Activated T-cell treated with anti-CD3 and anti-CD28 coated beads, Interleukin-2, amount 50 U/mL, for 72 hours (primary cell): ENCODE measurements at regions not wholly inside any gene's neighbourhood (a gene's known extent, or its start where the extent isn't known, plus 50 kb on each side); places are given as distances from the start of the nearest gene placed in this dataset.

Experiments used
- ATAC-seq, 2 donors: fragments of 150-1000 bp; cut with Tn5 transposase; replicated peaks in 1 of 2; 2 replicates each; pipeline ENCODE4 v1.10.0; 2021; ENCODE audit warnings: moderate library complexity in 2 of 2, mild to moderate bottlenecking in 1 of 2
- DNase-seq, 2 donors: peaks; one replicate each; pipeline ENCODE4 v3.0.0; 2021 to 2022; ENCODE audit warnings: mixed read lengths in 1 of 2
- H3K27ac Mint-ChIP-seq: one replicate; pipeline ENCODE4 v1.8.0; 2022; ENCODE audit warnings: mild to moderate bottlenecking, moderate library complexity, mixed read lengths
- H3K27me3 Mint-ChIP-seq: one replicate; pipeline ENCODE4 v1.8.0; 2022; ENCODE audit warnings: low read depth, mixed read lengths
- H3K36me3 Mint-ChIP-seq, 2 donors: one replicate each; pipeline ENCODE4 v1.8.0; 2022; ENCODE audit warnings: mixed read lengths in 2 of 2, mild to moderate bottlenecking in 1 of 2; ENCODE audit not compliant: insufficient read depth in 2 of 2
- H3K4me1 Mint-ChIP-seq: one replicate; pipeline ENCODE4 v1.8.0; 2022; ENCODE audit warnings: low read depth, mixed read lengths
- H3K4me3 Mint-ChIP-seq, 2 donors: one replicate each; pipeline ENCODE4 v1.8.0; 2022; ENCODE audit warnings: mild to moderate bottlenecking in 2 of 2, mixed read lengths in 2 of 2, moderate library complexity in 2 of 2
- H3K9me3 Mint-ChIP-seq, 2 donors: one replicate each; pipeline ENCODE4 v1.8.0; 2022; ENCODE audit warnings: mixed read lengths in 2 of 2

GRCh38 chr16:75987323-75987722 lies 261.0 kb upstream of the CPHXL start:
- H3K4me1 Mint-ChIP-seq = no peaks in the 10 kb centered on the region
- no peak overlapping the region for H3K4me3 Mint-ChIP-seq
- H3K27me3 Mint-ChIP-seq = no peaks in the 10 kb centered on the region
- H3K9me3 Mint-ChIP-seq = peaks cover 2 to 3% of the 10 kb centered on the region in 2 donors
- ATAC-seq (no peak), DNase-seq (no peak)
- H3K36me3 Mint-ChIP-seq = no peaks in the 10 kb centered on the region
- H3K27ac Mint-ChIP-seq = no peak overlapping the region

- peaks cover 0 to 5% of the 10 kb centered on the region in 2 donors for H3K9me3 Mint-ChIP-seq
- no peak overlapping the region for H3K4me3 Mint-ChIP-seq
- H3K4me1 Mint-ChIP-seq = no peaks in the 10 kb centered on the region
- H3K27ac Mint-ChIP-seq = no peak overlapping the region
- H3K36me3 Mint-ChIP-seq = no peaks in the 10 kb centered on the region
- no peaks in the 10 kb centered on the region for H3K27me3 Mint-ChIP-seq
- ATAC-seq (no peak), DNase-seq (no peak)
These were observed 270.2 kb upstream of the CPHXL start for GRCh38 chr16:75996491-75996890.

DNA sequence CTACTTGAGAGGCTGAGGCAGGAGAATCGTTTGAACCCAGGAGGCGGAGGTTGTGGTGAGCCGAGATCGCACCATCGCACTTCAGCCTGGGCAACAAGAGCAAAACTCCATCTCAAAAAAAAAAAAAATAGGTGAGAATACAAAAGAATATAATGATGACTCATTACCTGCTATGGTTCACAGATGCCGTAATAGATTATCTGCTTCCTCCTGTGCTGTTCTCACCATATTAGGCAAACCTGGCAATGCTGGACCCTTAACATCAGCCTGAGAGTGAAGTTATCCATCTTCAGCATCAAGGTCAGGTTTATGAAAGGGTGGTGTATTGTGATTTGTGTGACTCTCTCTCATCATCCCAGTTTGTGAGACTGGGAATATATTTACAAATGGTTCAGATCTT lies 271.3 kb upstream of the CPHXL start:
- H3K27me3 Mint-ChIP-seq = no peaks in the 10 kb centered on the region
- H3K27ac Mint-ChIP-seq = no peak overlapping the region
- H3K36me3 Mint-ChIP-seq = no peaks in the 10 kb centered on the region
- ATAC-seq (no peak), DNase-seq (no peak)
- H3K4me1 Mint-ChIP-seq = no peaks in the 10 kb centered on the region
- no peak overlapping the region for H3K4me3 Mint-ChIP-seq
- peaks cover 3% of the 10 kb centered on the region in 2 donors for H3K9me3 Mint-ChIP-seq

GRCh38 chr16:76007645-76008044 lies 269.6 kb upstream of the CNTNAP4 start:
- H3K27me3 Mint-ChIP-seq = no peaks in the 10 kb centered on the region

GRCh38 chr16:76023835-76024234 lies 253.4 kb upstream of the CNTNAP4 start:
- no peaks in the 10 kb centered on the region for H3K36me3 Mint-ChIP-seq
- H3K4me3 Mint-ChIP-seq = no peak overlapping the region
- H3K27ac Mint-ChIP-seq = no peak overlapping the region
- no peaks in the 10 kb centered on the region for H3K27me3 Mint-ChIP-seq
- no peak for ATAC-seq
- no peak for DNase-seq
- peaks cover 3 to 7% of the 10 kb centered on the region in 2 donors for H3K9me3 Mint-ChIP-seq
- H3K4me1 Mint-ChIP-seq = no peaks in the 10 kb centered on the region

More at GRCh38 chr16:76007645-76008044, 269.6 kb upstream of the CNTNAP4 start:
- no peaks in the 10 kb centered on the region for H3K36me3 Mint-ChIP-seq
- no peak overlapping the region for H3K27ac Mint-ChIP-seq
- DNase-seq = no peak
- no peaks in the 10 kb centered on the region for H3K4me1 Mint-ChIP-seq
- no peak overlapping the region for H3K4me3 Mint-ChIP-seq
- ATAC-seq = no peak
- peaks cover 1% of the 10 kb centered on the region in 2 donors for H3K9me3 Mint-ChIP-seq

DNA sequence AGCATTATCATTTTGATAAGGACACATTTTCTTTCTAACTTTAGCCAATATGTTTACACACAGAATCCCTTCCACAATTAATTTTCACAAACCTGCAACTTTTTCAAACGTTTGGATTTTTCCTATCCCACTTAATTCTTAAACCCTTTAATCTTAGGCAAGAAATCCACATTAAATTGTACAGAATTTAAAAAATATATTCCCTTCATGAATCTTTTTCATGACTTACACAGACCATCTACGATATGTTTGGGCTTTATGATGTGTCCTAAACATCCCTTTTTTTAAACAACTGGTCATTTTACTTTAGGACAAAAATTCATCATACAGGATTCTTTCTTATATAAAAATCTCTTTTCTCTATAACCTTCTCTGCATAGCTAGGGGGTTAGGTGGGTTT lies 241.5 kb upstream of the CNTNAP4 start:
- H3K36me3 Mint-ChIP-seq = peaks cover 0 to 4% of the 10 kb centered on the region in 2 donors
- H3K27me3 Mint-ChIP-seq = no peaks in the 10 kb centered on the region
- DNase-seq (no peak), ATAC-seq (no peak)
- peaks cover 2 to 8% of the 10 kb centered on the region in 2 donors for H3K9me3 Mint-ChIP-seq
- H3K27ac Mint-ChIP-seq = no peak overlapping the region
- no peaks in the 10 kb centered on the region for H3K4me1 Mint-ChIP-seq
- H3K4me3 Mint-ChIP-seq = no peak overlapping the region

- peaks cover 0 to 4% of the 10 kb centered on the region in 2 donors for H3K36me3 Mint-ChIP-seq
- H3K9me3 Mint-ChIP-seq = peaks cover 0 to 8% of the 10 kb centered on the region in 2 donors
- no peaks in the 10 kb centered on the region for H3K27me3 Mint-ChIP-seq
- no peak for DNase-seq
- ATAC-seq = no peak
- H3K27ac Mint-ChIP-seq = no peak overlapping the region
- H3K4me1 Mint-ChIP-seq = no peaks in the 10 kb centered on the region
- H3K4me3 Mint-ChIP-seq = no peak overlapping the region
These were observed 239.1 kb upstream of the CNTNAP4 start for GRCh38 chr16:76038097-76038496.

GRCh38 chr16:76052725-76053124 lies 224.5 kb upstream of the CNTNAP4 start:
- no peaks in the 10 kb centered on the region for H3K36me3 Mint-ChIP-seq

GRCh38 chr16:76059186-76059585 lies 218.0 kb upstream of the CNTNAP4 start:
- DNase-seq (no peak), ATAC-seq (no peak)
- Mint-ChIP-seq H3K36me3 (no peaks in the 10 kb centered on the region), H3K4me1 (no peaks in the 10 kb centered on the region), H3K27me3 (no peaks in the 10 kb centered on the region), H3K4me3 (no peak overlapping the region), H3K27ac (no peak overlapping the region), H3K9me3 (peaks cover 1 to 4% of the 10 kb centered on the region in 2 donors)

More at GRCh38 chr16:76052725-76053124, 224.5 kb upstream of the CNTNAP4 start:
- H3K4me1 Mint-ChIP-seq = no peaks in the 10 kb centered on the region
- H3K9me3 Mint-ChIP-seq = peaks cover 2 to 9% of the 10 kb centered on the region in 2 donors
- H3K27me3 Mint-ChIP-seq = no peaks in the 10 kb centered on the region
- ATAC-seq (no peak), DNase-seq (no peak)
- no peak overlapping the region for H3K4me3 Mint-ChIP-seq
- no peak overlapping the region for H3K27ac Mint-ChIP-seq

DNA sequence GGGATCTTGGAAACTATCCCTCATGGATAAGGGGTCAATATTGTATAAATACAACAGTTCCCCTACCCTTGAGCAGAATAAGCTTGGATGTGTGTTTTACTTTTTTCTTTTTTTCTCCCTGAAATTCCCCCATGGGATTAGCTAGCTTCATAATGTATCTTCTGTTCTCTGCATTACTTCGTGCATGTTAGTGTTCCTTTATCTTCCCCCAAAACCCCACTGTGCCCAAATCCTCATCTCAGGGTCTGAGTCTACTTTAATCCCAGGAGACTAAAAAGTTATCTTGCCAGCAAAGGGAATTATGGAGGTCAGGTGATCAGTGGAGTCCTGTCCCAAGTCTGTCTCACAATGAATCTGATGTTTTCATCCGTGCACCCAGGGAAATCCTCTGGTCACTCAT lies 217.5 kb upstream of the CNTNAP4 start:
- Mint-ChIP-seq H3K4me3 (no peak overlapping the region), H3K4me1 (no peaks in the 10 kb centered on the region), H3K27me3 (no peaks in the 10 kb centered on the region), H3K27ac (no peak overlapping the region), H3K9me3 (peaks cover 1 to 2% of the 10 kb centered on the region in 2 donors), H3K36me3 (no peaks in the 10 kb centered on the region)
- ATAC-seq (no peak), DNase-seq (no peak)

GRCh38 chr16:76071690-76072089 lies 205.5 kb upstream of the CNTNAP4 start:
- no peak overlapping the region for H3K27ac Mint-ChIP-seq
- peaks cover 1 to 2% of the 10 kb centered on the region in 2 donors for H3K9me3 Mint-ChIP-seq
- H3K4me1 Mint-ChIP-seq = no peaks in the 10 kb centered on the region
- ATAC-seq (no peak), DNase-seq (no peak)
- no peaks in the 10 kb centered on the region for H3K36me3 Mint-ChIP-seq
- H3K27me3 Mint-ChIP-seq = no peaks in the 10 kb centered on the region
- H3K4me3 Mint-ChIP-seq = no peak overlapping the region

GRCh38 chr16:76081967-76082366 lies 195.2 kb upstream of the CNTNAP4 start:
- no peak for DNase-seq
- no peak for ATAC-seq
- no peaks in the 10 kb centered on the region for H3K9me3 Mint-ChIP-seq

DNA sequence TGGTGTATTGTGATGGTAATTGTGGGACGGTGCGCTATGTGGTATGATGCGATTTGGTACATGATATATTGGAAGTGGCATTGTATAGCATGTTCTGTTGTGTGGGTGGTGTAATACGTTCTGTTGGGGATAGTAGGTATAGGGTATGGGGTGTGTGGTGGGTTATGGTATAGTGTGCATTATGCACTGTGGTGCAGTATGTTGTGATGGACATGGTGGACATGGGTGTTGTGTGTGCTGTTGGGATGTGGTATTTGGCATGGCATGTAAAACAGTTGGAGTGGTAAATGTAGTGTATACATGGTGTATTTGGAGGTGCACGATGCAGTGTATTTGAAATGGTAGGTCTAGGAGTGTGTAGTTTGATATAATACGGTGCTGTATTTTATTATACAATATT lies 170.6 kb upstream of the CNTNAP4 start:
- H3K4me1 Mint-ChIP-seq = no peaks in the 10 kb centered on the region
- DNase-seq (no peak), ATAC-seq (no peak)
- no peak overlapping the region for H3K4me3 Mint-ChIP-seq
- peaks cover 4 to 5% of the 10 kb centered on the region in 2 donors for H3K36me3 Mint-ChIP-seq
- no peak overlapping the region for H3K27ac Mint-ChIP-seq
- no peaks in the 10 kb centered on the region for H3K27me3 Mint-ChIP-seq
- peaks cover 6 to 22% of the 10 kb centered on the region in 2 donors for H3K9me3 Mint-ChIP-seq

More at GRCh38 chr16:76081967-76082366, 195.2 kb upstream of the CNTNAP4 start:
- H3K4me1 Mint-ChIP-seq = no peaks in the 10 kb centered on the region
- H3K27me3 Mint-ChIP-seq = no peaks in the 10 kb centered on the region
- H3K27ac Mint-ChIP-seq = no peak overlapping the region
- no peaks in the 10 kb centered on the region for H3K36me3 Mint-ChIP-seq
- no peak overlapping the region for H3K4me3 Mint-ChIP-seq

- no peak for ATAC-seq
These were observed 168.7 kb upstream of the CNTNAP4 start for GRCh38 chr16:76108460-76108859.

More at GRCh38 chr16:76108460-76108859, 168.7 kb upstream of the CNTNAP4 start:
- Mint-ChIP-seq H3K9me3 (peaks cover 6 to 11% of the 10 kb centered on the region in 2 donors), H3K27ac (no peak overlapping the region), H3K36me3 (no peaks in the 10 kb centered on the region), H3K4me3 (no peak overlapping the region), H3K27me3 (no peaks in the 10 kb centered on the region), H3K4me1 (no peaks in the 10 kb centered on the region)
- DNase-seq = no peak
